HG03066 (cell line): ENCODE measurements at regions not wholly inside any gene's neighbourhood (a gene's known extent, or its start where the extent isn't known, plus 50 kb on each side); places are given as distances from the start of the nearest gene placed in this dataset.

ENCODE experiments used
- ATAC-seq: cut with Tn5 transposase; IDR thresholded peaks from one replicate; pipeline ENCODE4 v1.9.1; 2021; ENCODE audit warnings: low read depth; ENCODE audit not compliant: unreplicated experiment

DNA sequence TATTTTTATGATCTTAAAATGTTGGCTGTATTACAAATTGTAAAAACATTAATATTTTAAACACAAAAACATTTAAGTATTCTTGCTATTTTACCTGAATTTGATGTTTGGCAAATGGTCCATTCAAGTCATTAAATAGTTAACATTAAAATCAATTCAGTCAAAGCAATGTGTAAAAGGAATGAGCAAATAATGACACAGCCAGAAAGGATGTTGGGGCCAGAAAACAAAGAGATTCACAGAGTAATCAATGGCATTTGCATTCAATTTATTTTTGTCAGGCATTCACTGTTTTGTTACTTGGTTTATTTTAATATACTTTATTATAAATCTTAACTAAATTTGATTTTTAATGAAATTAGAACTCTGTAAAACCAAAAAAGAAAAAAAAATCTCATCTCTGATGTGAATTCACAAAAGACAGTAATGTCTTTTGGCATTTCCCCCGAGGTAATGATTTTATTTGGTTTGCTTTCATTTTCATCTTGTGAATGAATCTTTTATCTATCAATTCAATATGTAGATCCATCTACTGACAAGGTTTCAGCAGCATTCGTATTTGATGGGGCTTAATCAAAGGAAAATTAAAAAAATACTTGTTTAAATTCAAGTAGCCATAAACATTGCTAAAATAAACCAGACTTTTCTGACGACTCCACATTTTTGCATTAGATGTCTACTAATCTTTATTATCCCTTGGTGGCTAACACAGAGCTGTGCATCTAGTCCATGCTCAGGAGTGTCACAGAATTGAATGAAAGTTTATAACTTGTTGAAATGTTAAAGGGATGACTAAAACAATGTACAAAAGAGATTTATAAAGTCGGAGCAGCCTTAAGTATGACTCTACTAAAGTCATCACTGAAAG is 866.7 kb upstream of the GJE1 start:
- ATAC-seq: no peak

DNA sequence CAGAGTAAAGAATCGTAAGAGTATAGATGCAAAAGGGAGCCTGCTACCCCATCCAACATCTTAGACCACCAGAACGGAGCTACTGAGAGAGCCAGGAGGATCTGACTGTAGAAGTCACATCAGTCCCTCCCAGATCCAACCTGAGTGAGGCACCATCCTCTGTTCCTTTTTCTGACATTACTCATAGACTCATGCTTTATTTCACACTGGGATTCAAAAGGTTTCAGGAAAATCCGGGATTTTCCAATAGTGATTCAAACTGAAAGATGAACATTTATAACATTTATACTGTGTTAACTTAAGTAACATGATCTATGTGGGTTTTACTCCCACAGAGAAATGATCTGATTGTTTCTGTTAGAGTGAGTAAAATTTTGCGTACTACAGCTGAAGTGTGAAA is 868.6 kb upstream of the GJE1 start:
- ATAC-seq: no peak

DNA sequence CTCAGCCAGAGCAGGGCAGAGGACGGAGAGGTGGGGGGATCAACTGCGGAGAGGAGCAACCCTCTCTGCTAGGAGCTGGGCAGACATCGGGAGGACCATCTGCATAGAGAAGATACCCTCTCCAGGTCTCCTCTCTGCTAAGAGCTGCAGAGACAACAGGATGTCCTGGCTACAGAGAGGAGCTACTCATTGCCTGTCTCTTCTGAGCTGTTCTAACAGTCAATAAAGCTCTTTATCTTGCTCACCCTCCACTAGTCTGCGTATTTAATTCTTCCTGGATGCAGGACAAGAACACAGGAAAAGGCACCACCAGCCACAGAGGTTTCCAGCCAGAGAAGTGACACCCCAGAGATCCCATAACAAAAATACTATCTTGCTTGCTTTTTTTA is 871.1 kb upstream of the GJE1 start:
- ATAC-seq: no peak

DNA sequence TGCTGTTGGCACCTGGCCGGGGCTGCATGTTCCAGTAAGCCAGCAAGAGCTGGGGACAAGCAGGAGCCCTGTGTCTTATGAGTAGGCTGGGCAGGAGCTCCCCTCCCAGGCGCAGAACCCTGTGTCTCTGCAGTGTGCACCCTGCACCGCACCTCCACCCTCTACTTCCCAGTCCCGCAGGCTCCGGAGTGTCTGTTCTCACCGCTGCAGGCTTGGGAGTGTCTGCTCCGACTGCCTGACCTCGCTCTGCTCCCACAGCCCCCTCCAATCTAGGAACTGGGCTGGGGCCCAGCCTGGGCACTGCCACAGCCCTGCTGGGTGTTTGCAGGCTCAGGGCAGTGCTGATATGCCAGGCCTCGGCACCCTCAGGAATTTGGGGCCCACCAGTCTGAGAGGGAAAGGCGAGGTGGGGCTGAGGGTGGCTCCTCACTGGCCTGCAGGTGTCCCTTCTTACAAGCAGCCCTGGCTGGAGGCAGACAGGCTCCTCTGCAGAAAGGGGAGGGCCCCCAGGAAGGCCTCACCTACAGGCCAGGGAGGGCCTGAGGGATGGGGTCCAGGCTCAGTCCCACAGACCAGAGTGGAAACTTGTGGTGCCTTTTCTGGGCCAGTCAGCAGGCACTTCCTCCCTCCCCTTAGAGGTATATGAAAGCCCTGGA is 871.6 kb upstream of the GJE1 start:
- ATAC-seq: no peak

DNA sequence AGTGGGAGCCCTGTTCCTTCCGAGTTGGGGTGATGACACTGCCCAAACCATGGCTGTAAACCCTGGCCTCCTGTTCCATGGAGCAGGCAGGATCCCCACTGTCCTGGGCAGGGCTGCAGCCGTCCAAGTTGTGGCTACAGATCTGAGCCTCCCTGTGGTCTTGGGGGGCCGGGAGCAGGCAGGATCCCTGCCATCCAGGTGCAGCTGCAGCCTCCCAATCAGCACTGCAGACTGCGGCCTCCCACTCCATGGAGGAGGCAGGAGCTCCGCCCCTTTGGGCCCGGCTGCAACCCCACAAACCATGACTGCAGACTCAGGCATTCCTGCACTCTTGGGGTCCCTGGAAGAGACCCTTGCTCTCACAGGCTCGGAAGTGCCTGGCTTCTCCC is 872.1 kb upstream of the GJE1 start:
- ATAC-seq: no peak

DNA sequence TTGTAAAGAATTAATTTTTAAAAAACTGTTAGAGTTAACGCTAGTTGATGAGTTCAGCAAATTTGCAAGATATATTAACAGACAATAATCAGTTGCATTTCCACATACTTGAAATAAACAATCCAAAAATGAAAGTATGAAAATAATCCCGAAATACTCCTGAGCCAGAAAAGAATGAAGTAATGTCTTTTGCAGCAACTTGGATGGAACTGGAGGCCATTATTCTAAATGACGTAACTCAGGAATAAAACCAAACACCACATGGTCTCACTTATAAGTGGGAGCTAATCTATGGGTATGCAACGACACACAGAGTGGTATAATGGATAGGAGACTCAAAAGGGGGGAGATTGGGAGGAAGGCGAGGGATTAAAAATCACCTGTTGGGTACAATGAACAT is 872.9 kb upstream of the GJE1 start:
- ATAC-seq: no peak

DNA sequence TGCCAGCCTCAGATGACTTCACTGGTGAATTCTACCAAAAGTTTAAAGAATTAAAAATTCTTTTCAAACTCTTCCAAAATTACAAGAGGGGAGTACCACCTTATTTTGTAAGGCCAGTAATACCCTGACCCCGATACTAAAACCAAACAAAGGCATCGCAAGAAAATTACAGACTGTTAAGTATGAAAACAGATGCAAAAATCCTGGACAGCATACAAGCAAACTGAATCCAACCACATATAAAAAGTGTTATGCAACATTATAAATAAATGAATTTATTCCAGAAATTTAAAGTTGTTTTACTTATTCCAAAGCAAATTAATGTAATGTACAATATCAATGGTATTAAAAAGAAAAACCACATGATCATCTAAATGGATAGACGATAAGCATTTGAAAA is 873.6 kb upstream of the GJE1 start:
- ATAC-seq: no peak

DNA sequence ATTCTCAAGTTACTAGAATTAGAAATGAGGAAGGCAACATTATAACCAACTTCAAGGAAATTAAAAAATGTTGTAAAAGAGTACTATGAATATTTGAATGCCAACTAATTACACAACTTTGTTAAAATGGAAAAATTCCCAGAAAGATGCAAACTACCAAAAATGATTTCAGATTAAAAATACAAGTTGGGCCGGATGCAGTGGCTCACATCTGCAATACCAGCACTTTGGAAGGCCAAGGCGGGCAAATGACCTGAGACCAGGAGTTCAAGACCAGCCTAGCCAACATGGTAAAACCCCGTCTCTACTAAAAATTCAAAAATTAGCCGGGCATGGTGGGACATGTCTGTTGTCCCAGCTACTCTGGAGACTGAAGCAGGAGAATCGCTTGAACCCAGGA is 874.2 kb upstream of the GJE1 start:
- ATAC-seq: no peak

DNA sequence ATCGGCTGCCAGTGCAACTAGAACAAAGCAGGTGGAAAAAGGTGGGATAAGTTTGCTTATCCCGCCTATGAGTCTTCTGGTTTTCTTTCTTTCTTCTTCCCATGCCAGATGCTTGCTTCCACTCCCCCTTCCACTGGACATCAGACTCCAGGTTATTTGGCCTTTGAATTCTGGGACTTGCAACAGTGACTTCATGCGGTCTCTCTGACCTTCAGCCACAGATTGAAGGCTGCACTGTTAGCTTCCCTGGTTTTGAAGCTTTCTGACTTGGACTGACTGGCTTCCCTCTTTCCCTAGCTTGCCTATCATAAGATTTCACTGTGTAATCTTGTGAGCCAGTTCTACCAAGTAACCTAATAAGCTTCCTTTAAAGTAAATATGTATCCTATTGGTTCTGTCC is 878.4 kb upstream of the GJE1 start:
- no peak for ATAC-seq

DNA sequence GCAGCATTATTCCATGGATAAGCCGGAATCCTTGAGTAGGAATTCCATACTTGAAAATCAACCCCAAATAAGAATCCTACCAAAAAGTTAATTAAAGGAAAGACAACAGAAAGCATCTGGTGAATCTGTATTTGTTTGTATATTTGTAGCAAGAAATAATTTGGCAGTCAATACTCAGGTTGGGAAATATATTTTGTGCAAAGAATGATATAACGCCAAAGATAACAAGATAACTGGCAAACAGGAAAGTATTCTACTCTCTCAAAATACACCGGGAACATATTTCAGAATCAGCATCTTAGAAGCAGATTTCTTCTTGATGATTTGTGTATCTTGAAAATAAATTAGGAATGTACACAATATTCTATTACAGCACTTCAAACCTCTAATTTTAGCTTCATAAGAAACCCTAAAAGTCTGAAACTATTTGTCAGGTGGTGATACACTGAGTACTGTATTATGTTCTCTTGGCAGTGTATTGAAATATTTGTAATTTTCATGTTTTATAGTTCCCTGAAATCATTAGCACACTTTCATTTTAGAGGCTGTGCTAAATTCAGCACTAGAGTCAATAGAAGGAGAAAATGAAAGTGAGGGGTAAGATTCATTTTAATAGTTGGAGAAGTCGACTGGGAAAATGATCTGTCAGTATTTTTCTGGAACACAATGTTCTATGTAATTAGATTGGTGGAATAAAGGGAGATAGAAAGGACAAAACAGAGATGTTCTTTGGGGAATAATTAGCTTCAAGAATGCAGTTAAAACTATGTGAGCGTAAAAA is 879.7 kb upstream of the GJE1 start:
- ATAC-seq: no peak

DNA sequence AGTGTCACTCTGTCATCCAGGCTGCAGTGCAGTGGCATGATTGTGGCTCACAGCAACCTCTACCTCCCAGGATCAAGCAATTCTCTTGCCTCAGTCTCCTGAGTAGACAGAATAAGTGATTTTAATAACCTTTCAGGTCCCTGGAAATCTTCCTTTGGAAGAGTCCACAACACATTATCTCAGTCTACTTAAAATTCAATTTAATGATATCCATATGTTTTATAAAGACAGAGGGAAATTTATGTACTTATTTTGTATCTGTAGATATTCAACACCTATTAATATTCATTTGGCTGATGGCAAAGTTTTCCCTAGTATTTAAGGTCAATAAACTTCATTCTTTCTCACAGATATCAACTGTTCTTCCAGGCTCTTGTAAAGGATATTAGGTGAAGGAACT is 881.4 kb upstream of the GJE1 start:
- no peak for ATAC-seq

DNA sequence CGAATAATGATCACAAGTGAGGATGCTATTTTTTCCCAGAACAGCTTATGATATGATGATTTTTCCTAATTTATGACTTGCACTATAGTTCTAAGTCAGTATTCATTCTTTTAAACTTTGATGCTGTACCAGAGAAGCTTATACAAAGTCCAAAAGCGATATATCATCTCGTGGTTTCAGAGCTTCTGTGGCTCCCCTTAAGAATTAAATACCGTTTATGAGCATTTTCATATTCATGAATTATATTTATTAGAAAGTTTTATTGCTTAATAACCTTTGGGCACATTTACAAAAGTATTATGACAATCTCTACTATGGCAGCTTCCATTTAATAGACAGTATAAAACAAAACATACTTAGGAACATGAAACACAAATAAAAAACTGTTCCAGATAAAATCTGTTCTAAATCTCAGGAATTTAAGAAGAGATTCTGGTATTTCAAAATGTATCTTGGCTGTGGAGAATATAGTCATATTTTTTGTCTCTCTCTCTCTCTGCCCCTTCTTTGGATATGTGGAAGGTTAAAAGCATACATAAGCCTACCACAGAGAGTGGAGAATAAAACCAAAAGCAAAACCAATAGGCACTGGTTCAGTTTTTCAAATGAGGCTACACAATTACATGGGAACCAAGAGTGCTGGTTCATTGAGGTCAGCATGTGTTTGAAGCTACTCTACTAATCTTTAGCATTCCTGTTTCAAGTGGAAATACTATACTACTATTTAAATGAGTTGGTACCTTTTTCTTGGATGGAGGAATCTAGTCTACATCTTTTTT is 884.5 kb upstream of the GJE1 start:
- ATAC-seq: no peak

DNA sequence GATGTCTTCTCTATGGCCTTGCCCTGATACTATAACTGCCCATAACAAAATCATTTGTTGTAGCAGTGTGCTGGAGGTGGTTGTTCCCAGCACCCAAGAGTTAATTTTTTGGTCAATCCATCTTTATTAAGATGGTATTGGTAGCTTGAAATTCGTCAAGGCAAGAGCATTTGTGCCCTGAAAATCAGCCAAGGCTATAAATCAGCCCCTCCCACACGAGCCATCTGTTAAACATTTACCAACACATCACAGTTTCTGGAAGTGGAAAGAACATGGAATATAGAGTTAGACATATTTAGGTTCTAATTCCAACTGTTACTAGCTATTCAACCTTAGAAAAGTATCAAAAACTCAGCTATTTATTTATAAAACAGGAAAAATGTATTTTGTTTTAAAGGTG is 888.4 kb upstream of the GJE1 start:
- ATAC-seq: no peak

DNA sequence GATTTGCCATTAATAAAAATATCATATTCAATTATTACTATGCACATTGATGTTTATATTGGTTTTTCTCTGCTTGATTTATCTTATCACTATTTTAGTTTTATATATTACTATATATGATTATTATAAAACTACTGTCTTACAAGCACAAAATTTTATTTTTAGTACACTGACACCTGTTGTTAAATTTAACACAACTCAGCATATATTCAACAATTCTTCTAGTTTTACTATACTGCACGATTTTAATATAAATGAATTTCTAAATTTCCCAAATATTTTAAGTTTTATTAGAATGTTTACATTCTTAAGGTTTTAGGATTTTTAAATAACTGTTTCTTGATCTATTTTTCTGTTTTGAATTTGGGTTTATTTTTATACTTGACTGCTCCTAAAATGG is 889.8 kb upstream of the GJE1 start:
- ATAC-seq: no peak

DNA sequence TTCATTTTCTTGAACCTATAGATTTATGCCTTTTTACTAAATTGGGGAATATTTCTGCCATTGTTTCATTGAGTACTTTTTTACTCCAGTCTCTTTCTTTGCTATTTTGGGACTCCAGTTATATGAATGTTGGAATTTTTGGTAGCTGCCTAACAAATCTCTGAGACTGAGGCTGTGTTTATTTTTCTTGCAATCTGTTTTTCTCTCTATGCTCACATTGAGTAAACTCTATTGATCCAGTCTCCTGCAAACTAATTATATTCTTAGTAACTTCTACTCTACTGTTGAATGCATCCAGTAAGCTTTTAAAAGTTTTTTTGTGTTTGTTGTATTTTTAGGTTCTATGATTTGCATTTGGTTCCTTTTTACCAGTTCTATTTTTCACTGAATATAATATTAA is 903.4 kb upstream of the GJE1 start:
- ATAC-seq: no peak

DNA sequence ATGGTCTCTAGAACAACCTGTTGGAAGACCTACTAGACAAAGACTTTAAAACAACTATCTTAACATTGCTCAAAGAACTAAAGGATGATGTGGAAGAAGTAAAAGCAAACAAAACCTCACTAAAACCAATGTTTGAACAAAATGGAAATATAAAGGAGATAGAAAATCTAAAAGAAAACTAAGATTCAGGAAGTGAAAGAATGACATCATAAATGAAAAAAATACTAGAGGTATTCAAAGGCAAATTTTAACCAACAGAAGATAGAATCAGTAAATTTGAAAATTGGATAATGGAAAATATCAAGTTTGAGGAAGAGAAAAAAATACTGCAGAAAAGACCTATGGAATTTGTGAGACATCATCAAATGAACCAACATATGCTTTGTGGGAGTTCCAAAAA is 914.1 kb upstream of the GJE1 start:
- no peak for ATAC-seq

DNA sequence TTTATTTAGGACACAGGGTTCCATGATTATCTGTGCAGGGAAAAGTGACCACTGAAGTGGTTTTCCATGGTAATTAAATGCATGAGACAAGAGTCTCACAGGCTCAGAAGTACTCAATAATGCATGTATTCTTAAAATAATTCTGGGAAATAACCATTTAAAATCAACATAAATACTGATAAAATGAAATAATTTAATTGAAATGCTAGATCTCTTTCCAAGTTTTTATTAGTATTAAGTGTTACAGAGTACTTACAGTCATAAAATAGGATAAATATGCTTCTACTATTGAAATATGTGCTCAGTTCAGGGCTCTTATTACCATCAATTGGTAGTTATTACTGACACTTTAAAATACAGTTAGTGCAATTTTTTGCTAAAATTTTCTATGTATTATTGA is 916.0 kb upstream of the GJE1 start:
- ATAC-seq: no peak

DNA sequence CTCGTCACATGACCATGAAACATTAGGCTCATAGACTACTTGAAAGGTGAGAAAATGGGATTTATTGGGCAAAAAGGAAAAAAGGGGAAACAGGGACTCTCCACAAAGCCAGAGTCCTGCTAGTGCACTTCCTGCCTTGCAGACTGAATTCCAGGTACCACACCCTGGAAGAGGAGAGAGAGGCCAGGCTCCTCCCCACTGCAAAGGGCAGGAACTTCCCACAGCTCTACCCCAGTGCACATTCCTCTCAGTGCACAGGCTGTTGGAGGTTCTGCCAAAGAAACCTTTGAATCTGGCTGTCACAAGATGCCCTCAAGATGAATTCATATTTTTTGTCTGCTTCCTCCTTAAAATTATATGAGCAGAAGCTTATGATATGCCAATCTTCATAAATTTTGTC is 920.4 kb upstream of the GJE1 start:
- no peak for ATAC-seq

DNA sequence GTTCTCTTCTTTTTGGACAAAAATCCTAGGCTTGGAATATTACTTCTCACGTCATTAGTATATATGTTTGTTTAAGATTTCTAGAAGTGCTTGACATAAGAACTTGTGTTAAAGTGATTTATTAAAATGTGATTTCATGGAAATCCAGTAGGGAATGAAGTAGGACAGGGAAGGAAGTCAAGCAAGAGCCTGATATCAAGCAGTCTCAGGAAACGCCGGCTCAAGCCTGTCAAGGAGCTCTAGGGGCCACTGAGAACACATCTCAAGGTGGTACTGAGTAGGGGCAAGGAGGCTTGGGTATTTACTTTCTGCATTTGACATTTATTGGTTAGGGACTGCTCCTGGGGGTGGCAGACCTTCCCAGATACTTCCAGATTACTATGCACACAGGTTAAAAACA is 920.9 kb upstream of the GJE1 start:
- ATAC-seq: no peak

DNA sequence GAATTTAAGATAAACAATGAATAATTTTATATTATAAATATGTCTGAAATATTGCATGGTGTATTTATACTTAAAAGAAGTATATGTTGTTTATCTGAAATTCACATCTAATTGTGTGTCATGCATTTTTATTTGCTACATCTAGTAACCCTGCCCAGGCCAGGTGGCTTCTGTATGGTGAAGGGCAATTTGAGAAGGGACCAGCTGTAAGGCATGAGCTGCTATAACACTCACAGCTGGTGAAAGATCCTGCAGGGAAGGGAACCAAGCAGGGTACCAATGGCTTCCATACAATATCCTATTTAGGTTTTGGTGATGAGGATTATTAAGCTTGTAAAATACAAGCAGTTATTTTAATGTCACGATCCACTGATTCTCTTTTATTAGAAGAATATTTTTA is 921.8 kb upstream of the GJE1 start:
- no peak for ATAC-seq

DNA sequence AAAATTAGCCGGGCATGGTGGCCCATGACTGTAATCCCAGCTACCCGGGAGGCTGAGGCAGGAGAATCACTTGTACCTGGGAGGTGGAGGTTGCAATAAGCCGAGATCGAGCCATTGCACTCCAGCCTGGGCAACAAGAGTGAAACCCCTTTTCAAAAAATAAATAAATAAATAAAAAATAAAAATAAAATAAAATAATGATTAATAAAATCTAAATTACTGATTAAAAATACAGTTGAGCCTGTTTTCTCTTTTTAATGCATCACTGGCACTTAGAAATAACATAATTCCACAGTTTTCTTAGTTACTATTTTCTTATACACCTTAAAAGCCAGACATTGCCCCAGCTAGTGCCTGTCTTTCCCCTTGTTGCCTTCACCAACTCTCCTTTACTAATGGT is 922.8 kb upstream of the GJE1 start:
- ATAC-seq: no peak
